CD8-positive, alpha-beta memory T cell (primary cell): ENCODE measurements at regions not wholly inside any gene's neighbourhood (a gene's known extent, or its start where the extent isn't known, plus 50 kb on each side); places are given as distances from the start of the nearest gene placed in this dataset.

Experiments
- CTCF ChIA-PET: fragments of 350-600 bp; sonication (Branson Sonifier 250); formaldehyde crosslinking; loops from one replicate; lab custom pipeline; 2021; ENCODE audit warnings: antibody characterized with exemption; lab: Charles Lee
- POLR2A ChIA-PET: fragments of 350-600 bp; sonication (Branson Sonifier 250); formaldehyde crosslinking; loops from one replicate; lab custom pipeline; 2021; ENCODE audit warnings: antibody characterized with exemption; lab: Charles Lee
- DNase-seq, 5 donors: peaks; one replicate each; pipeline versions ENCODE4 v3.0.0 to v3.0.0-alpha.2; 2020 to 2022; ENCODE audit warnings: mixed read lengths in 1 of 5
- H3K27ac ChIP-seq: one replicate; pipeline ENCODE4 v1.7.0; 2013; ENCODE audit warnings: low read depth, mild to moderate bottlenecking, low read length, moderate library complexity
- H3K27me3 ChIP-seq: 2 replicates; pipeline ENCODE4 v1.7.0; 2013; ENCODE audit warnings: low read length, mild to moderate bottlenecking; ENCODE audit not compliant: insufficient read depth, poor library complexity, severe bottlenecking
- H3K36me3 ChIP-seq: 2 replicates; pipeline ENCODE4 v1.7.0; 2013; ENCODE audit warnings: mild to moderate bottlenecking, low read length, moderate library complexity; ENCODE audit not compliant: insufficient read depth
- H3K4me1 ChIP-seq: 2 replicates; pipeline ENCODE4 v1.7.0; 2013; ENCODE audit warnings: mild to moderate bottlenecking, low read length, moderate library complexity; ENCODE audit not compliant: insufficient read depth
- H3K4me3 ChIP-seq: 2 replicates; pipeline ENCODE4 v1.7.0; 2013; ENCODE audit warnings: mild to moderate bottlenecking, low read length
- H3K9me3 ChIP-seq: 2 replicates; pipeline ENCODE4 v1.7.0; 2013; ENCODE audit warnings: mild to moderate bottlenecking, low read length
- H3K27ac Mint-ChIP-seq, 8 donors: one replicate each; pipeline ENCODE4 v1.8.0; 2020 to 2021; ENCODE audit warnings: mixed read lengths in 8 of 8, mild to moderate bottlenecking in 6 of 8, inconsistent platforms in 3 of 8, moderate library complexity in 3 of 8
- H3K27me3 Mint-ChIP-seq, 2 donors: one replicate each; pipeline ENCODE4 v1.8.0; 2020 to 2021; ENCODE audit warnings: mixed read lengths in 2 of 2, mild to moderate bottlenecking in 1 of 2, moderate library complexity in 1 of 2
- H3K36me3 Mint-ChIP-seq, 3 donors: one replicate each; pipeline ENCODE4 v1.8.0; 2020 to 2021; ENCODE audit warnings: mixed read lengths in 3 of 3, inconsistent platforms in 1 of 3, mild to moderate bottlenecking in 1 of 3
- H3K4me1 Mint-ChIP-seq, 3 donors: one replicate each; pipeline ENCODE4 v1.8.0; 2020 to 2021; ENCODE audit warnings: mixed read lengths in 3 of 3, inconsistent platforms in 1 of 3, mild to moderate bottlenecking in 1 of 3
- H3K4me3 Mint-ChIP-seq, 7 donors: one replicate each; pipeline ENCODE4 v1.8.0; 2020 to 2021; ENCODE audit warnings: mixed read lengths in 7 of 7, mild to moderate bottlenecking in 6 of 7, moderate library complexity in 4 of 7, inconsistent platforms in 2 of 7
- H3K9me3 Mint-ChIP-seq, 5 donors: one replicate each; pipeline ENCODE4 v1.8.0; 2020 to 2022; ENCODE audit warnings: mixed read lengths in 5 of 5, mild to moderate bottlenecking in 3 of 5, moderate library complexity in 2 of 5, inconsistent platforms in 1 of 5

DNA sequence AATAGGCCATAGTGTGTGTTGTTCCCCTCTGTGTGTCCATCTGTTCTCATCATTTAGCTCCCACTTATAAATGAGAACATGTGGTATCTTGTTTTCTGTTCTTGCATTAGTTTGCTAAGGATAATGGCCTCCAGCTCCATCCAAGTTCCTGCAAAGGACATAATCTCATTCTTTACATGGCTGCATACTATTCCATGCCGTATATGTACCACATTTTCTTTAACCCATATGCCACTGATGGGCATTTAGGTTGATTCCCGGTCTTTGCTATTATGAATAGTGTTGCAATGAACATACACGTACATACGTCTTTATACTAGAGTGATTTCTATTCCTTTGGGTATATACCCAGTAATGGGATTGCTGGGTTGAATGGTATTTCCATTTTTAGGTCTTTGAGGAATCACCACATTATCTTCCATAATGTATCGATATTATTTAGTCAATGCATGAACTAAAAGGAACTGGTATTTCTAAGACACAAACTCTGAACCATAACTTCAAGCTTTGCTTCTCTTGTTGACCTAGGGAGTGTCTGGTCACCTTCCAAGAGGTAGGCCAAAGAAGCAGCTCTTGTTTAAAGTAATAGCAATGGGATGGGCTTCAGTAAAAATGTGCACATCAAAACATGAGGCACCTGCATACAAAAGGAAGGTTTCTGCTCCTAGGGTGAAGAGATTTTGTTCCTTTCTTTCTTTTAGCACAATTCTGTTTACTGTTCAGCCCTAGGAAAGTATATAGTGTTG, 343.0 kb upstream of the ARID1B start:
- Mint-ChIP-seq H3K4me3 (no peak overlapping the region), H3K27me3 (peaks cover 4 to 18% of the 10 kb centered on the region in 2 donors), H3K27ac (no peak overlapping the region), H3K36me3 (peaks cover 0 to 3% (median 0%) of the 10 kb centered on the region in 3 donors), H3K4me1 (no peaks in the 10 kb centered on the region), H3K9me3 (peaks cover 0 to 4% (median 0%) of the 10 kb centered on the region in 5 donors)
- Histone ChIP-seq H3K27ac (no peak overlapping the region), H3K36me3 (no peaks in the 10 kb centered on the region), H3K4me3 (no peak overlapping the region), H3K9me3 (no peaks in the 10 kb centered on the region), H3K27me3 (no peaks in the 10 kb centered on the region), H3K4me1 (no peaks in the 10 kb centered on the region)
- ChIA-PET POLR2A (no interaction called here), CTCF (no interaction called here)
- no peak for DNase-seq

DNA sequence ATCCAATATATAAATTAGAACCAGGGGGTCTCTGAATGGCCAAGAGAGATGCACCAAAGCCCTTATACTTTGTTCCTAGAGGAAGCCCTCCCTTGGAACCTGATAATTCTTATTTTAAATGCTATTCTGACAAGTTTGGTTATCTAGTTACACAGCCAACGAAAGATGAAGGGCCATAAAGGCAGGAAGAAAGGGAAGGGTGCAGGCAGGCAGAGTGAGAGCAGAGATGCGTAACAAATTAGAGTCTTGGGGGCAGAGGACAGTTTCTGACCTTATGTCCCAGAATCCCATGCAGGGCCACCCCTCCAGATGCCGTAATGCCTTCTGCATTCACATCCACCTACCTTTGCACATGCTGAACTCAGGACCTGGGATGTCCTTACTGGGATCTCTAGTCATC, 344.6 kb upstream of the ARID1B start:
- peaks cover 4 to 18% of the 10 kb centered on the region in 2 donors for H3K27me3 Mint-ChIP-seq
- H3K4me3 Mint-ChIP-seq, result no peak overlapping the region
- Histone ChIP-seq H3K4me1 (no peaks in the 10 kb centered on the region), H3K27ac (no peak overlapping the region), H3K4me3 (no peak overlapping the region), H3K36me3 (no peaks in the 10 kb centered on the region), H3K27me3 (no peaks in the 10 kb centered on the region), H3K9me3 (no peaks in the 10 kb centered on the region)
- H3K9me3 Mint-ChIP-seq, result peaks cover 0 to 4% (median 0%) of the 10 kb centered on the region in 5 donors
- DNase-seq, result no peak
- H3K27ac Mint-ChIP-seq, result no peak overlapping the region
- POLR2A ChIA-PET, result no interaction called here
- no peaks in the 10 kb centered on the region for H3K4me1 Mint-ChIP-seq
- H3K36me3 Mint-ChIP-seq, result peaks cover 0 to 3% (median 0%) of the 10 kb centered on the region in 3 donors
- CTCF ChIA-PET, result no interaction called here

GRCh38 chr6:156430386-156430785, 346.8 kb upstream of the ARID1B start:
- Mint-ChIP-seq H3K9me3 (peaks cover 0 to 4% (median 0%) of the 10 kb centered on the region in 5 donors), H3K36me3 (peaks cover 0 to 3% (median 0%) of the 10 kb centered on the region in 3 donors), H3K27me3 (peaks cover 7 to 10% of the 10 kb centered on the region in 2 donors), H3K4me3 (no peak overlapping the region), H3K27ac (no peak overlapping the region), H3K4me1 (no peaks in the 10 kb centered on the region)
- no peaks in the 10 kb centered on the region for H3K9me3 ChIP-seq
- CTCF ChIA-PET, result no interaction called here
- H3K27me3 ChIP-seq, result no peaks in the 10 kb centered on the region
- no peak overlapping the region for H3K27ac ChIP-seq
- H3K4me1 ChIP-seq, result no peaks in the 10 kb centered on the region
- no peak for DNase-seq
- POLR2A ChIA-PET, result no interaction called here
- H3K4me3 ChIP-seq, result no peak overlapping the region
- no peaks in the 10 kb centered on the region for H3K36me3 ChIP-seq

GRCh38 chr6:156427345-156427744, 349.8 kb upstream of the ARID1B start:
- no peak overlapping the region for H3K4me3 Mint-ChIP-seq
- Histone ChIP-seq H3K27ac (no peak overlapping the region), H3K4me3 (no peak overlapping the region), H3K9me3 (no peaks in the 10 kb centered on the region), H3K27me3 (no peaks in the 10 kb centered on the region), H3K4me1 (peaks cover 21% of the 10 kb centered on the region), H3K36me3 (no peaks in the 10 kb centered on the region)
- H3K9me3 Mint-ChIP-seq, result peaks cover 0 to 3% (median 0%) of the 10 kb centered on the region in 5 donors
- DNase-seq, result no peak
- CTCF ChIA-PET, result no interaction called here
- H3K36me3 Mint-ChIP-seq, result peaks cover 0 to 3% (median 0%) of the 10 kb centered on the region in 3 donors
- H3K27ac Mint-ChIP-seq, result peak overlapping the region in 1 of 8 donors; percentile 32
- H3K27me3 Mint-ChIP-seq, result peaks cover 4 to 5% of the 10 kb centered on the region in 2 donors
- POLR2A ChIA-PET, result no interaction called here
- peaks cover 25 to 27% (median 25%) of the 10 kb centered on the region in 3 donors for H3K4me1 Mint-ChIP-seq

- POLR2A ChIA-PET, result no interaction called here
- no peak overlapping the region for H3K4me3 Mint-ChIP-seq
- CTCF ChIA-PET, result no interaction called here
- DNase-seq, result no peak
- H3K9me3 Mint-ChIP-seq, result peaks cover 0 to 5% (median 0%) of the 10 kb centered on the region in 5 donors
- H3K27me3 ChIP-seq, result no peaks in the 10 kb centered on the region
- H3K9me3 ChIP-seq, result no peaks in the 10 kb centered on the region
- peaks cover 4 to 5% of the 10 kb centered on the region in 2 donors for H3K27me3 Mint-ChIP-seq
- no peaks in the 10 kb centered on the region for H3K36me3 ChIP-seq
- H3K4me1 ChIP-seq, result peaks cover 21% of the 10 kb centered on the region
- no peaks in the 10 kb centered on the region for H3K36me3 Mint-ChIP-seq
- H3K27ac ChIP-seq, result no peak overlapping the region
- no peak overlapping the region for H3K27ac Mint-ChIP-seq
- no peak overlapping the region for H3K4me3 ChIP-seq
- peaks cover 26 to 31% (median 29%) of the 10 kb centered on the region in 3 donors for H3K4me1 Mint-ChIP-seq
Measured at GRCh38 chr6:156425359-156426020, 351.7 kb upstream of the ARID1B start.

GRCh38 chr6:156423829-156424228, 353.3 kb upstream of the ARID1B start:
- Mint-ChIP-seq H3K4me1 (peaks cover 26 to 31% (median 29%) of the 10 kb centered on the region in 3 donors), H3K4me3 (peak overlapping the region in 6 of 7 donors; percentile 6 to 71 (median 55)), H3K36me3 (no peaks in the 10 kb centered on the region), H3K27ac (peak overlapping the region in 7 of 8 donors; percentile 7 to 89 (median 72)), H3K9me3 (peaks cover 0 to 5% (median 0%) of the 10 kb centered on the region in 5 donors), H3K27me3 (peaks cover 0 to 3% of the 10 kb centered on the region in 2 donors)
- no peaks in the 10 kb centered on the region for H3K27me3 ChIP-seq
- H3K36me3 ChIP-seq, result no peaks in the 10 kb centered on the region
- H3K4me3 ChIP-seq, result no peak overlapping the region
- peaks cover 21% of the 10 kb centered on the region for H3K4me1 ChIP-seq
- H3K27ac ChIP-seq, result no peak overlapping the region
- DNase-seq, result peak in 2 of 5 donors; percentile 25 to 33
- H3K9me3 ChIP-seq, result no peaks in the 10 kb centered on the region
- ChIA-PET POLR2A (no interaction called here), CTCF (no interaction called here)

DNA sequence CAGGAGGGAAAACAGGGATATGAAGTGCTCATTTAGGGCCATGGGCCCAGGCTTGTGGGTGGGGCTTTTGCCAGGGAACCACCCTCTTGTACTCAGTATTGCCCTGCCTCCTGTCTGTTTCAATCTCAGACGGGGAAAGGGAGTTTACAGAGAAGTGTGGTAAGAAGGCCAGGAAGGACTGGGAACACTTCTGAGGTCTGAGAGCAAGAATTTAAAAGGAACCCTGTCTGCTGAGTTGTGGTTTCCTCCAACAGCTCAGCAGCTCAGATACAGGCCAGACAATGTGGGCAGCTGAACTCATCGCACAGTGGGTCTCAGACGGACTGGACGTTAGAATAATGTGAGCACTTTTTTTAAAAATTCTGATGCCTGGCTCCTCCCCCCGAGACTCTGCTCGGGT, 354.1 kb upstream of the ARID1B start:
- H3K27ac ChIP-seq, result no peak overlapping the region
- Mint-ChIP-seq H3K27ac (peak overlapping the region in 5 of 8 donors; percentile 7 to 89 (median 76)), H3K27me3 (peaks cover 0 to 3% of the 10 kb centered on the region in 2 donors), H3K4me1 (peaks cover 26 to 31% (median 29%) of the 10 kb centered on the region in 3 donors), H3K9me3 (peaks cover 0 to 5% (median 0%) of the 10 kb centered on the region in 5 donors), H3K4me3 (peak overlapping the region in 2 of 7 donors; percentile 56 to 69), H3K36me3 (no peaks in the 10 kb centered on the region)
- H3K9me3 ChIP-seq, result no peaks in the 10 kb centered on the region
- DNase-seq, result no peak
- H3K27me3 ChIP-seq, result no peaks in the 10 kb centered on the region
- no peaks in the 10 kb centered on the region for H3K36me3 ChIP-seq
- POLR2A ChIA-PET, result no interaction called here
- no peak overlapping the region for H3K4me3 ChIP-seq
- H3K4me1 ChIP-seq, result peaks cover 21% of the 10 kb centered on the region
- CTCF ChIA-PET, result no interaction called here

DNA sequence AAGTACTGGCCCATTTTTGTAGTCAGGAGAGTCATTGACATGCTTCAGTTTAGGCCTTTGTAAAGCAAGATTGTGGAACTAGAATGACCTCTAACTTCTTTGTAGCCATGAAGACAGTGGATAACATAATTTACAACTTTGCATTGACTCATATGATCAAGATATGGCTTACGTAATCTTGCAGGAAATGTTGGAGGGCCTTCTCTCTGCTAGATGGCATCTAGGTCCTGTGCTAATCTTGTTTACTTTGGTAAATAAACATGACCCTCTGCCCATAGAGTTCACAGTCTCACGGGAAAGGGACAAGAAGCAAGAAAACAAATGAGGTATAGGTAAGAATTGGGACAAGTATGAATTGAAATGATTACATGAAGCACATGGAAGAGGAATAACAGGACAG, 355.2 kb upstream of the ARID1B start:
- Histone ChIP-seq H3K4me1 (peaks cover 21% of the 10 kb centered on the region), H3K4me3 (no peak overlapping the region), H3K36me3 (no peaks in the 10 kb centered on the region), H3K27me3 (no peaks in the 10 kb centered on the region), H3K27ac (no peak overlapping the region), H3K9me3 (no peaks in the 10 kb centered on the region)
- no peak overlapping the region for H3K27ac Mint-ChIP-seq
- H3K9me3 Mint-ChIP-seq, result peaks cover 0 to 5% (median 0%) of the 10 kb centered on the region in 5 donors
- no peaks in the 10 kb centered on the region for H3K27me3 Mint-ChIP-seq
- CTCF ChIA-PET, result no interaction called here
- H3K4me3 Mint-ChIP-seq, result no peak overlapping the region
- POLR2A ChIA-PET, result no interaction called here
- H3K4me1 Mint-ChIP-seq, result peaks cover 26 to 31% (median 29%) of the 10 kb centered on the region in 3 donors
- DNase-seq, result no peak
- no peaks in the 10 kb centered on the region for H3K36me3 Mint-ChIP-seq
